Lower leg skin (tissue), 3 donors: ENCODE measurements at regions not wholly inside any gene's neighbourhood (a gene's known extent, or its start where the extent isn't known, plus 50 kb on each side); places are given as distances from the start of the nearest gene placed in this dataset.

Experiments
- POLR2A ChIP-seq, 2 donors: fragments of 450-650 bp; IDR thresholded peaks; one replicate each; pipeline ENCODE4 v1.6.1; 2016 to 2017; ENCODE audit warnings: antibody characterized with exemption in 2 of 2, mild to moderate bottlenecking in 1 of 2, moderate library complexity in 1 of 2
- TF ChIP-seq, protein P1 (sequence below), 3 donors: fragments of 450-650 bp; IDR thresholded peaks; one replicate each; pipeline ENCODE4 v1.5.1; 2016; ENCODE audit warnings: antibody characterized with exemption in 3 of 3, mild to moderate bottlenecking in 3 of 3, moderate library complexity in 2 of 3

GRCh38 chr14:34172550-34173368 lies 221.9 kb upstream of the EGLN3 start:
- TF ChIP-seq, protein P1, sequence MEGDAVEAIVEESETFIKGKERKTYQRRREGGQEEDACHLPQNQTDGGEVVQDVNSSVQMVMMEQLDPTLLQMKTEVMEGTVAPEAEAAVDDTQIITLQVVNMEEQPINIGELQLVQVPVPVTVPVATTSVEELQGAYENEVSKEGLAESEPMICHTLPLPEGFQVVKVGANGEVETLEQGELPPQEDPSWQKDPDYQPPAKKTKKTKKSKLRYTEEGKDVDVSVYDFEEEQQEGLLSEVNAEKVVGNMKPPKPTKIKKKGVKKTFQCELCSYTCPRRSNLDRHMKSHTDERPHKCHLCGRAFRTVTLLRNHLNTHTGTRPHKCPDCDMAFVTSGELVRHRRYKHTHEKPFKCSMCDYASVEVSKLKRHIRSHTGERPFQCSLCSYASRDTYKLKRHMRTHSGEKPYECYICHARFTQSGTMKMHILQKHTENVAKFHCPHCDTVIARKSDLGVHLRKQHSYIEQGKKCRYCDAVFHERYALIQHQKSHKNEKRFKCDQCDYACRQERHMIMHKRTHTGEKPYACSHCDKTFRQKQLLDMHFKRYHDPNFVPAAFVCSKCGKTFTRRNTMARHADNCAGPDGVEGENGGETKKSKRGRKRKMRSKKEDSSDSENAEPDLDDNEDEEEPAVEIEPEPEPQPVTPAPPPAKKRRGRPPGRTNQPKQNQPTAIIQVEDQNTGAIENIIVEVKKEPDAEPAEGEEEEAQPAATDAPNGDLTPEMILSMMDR (IDR thresholded peaks at IDR 0.05), result no peak
- TF ChIP-seq POLR2A (IDR thresholded peaks at IDR 0.05), result no peak
